K562 (cell line): ENCODE measurements at regions not wholly inside any gene's neighbourhood (a gene's known extent, or its start where the extent isn't known, plus 50 kb on each side); places are given as distances from the start of the nearest gene placed in this dataset.

Experiments used
- ATAC-seq: fragments of 200-7000 bp; cut with Tn5 transposase; 3 replicates; pipeline ENCODE4 v1.9.1; 2020; ENCODE audit warnings: moderate library complexity
- BruUV-seq: library from RNA; stranded (reverse); fragments of 400-500 nt; replicated peaks from 2 replicates; lab custom pipeline; 2021; lab: Mats Ljungman, UMichigan
- CTCF ChIA-PET: fragments of 300-600 bp; formaldehyde crosslinking; extraction: SDS; loops from one replicate; lab custom pipeline; 2021; ENCODE audit warnings: low intra/inter-chr PET ratio; lab: Yijun Ruan, JAX
- POLR2A ChIA-PET: fragments of 300-600, 350-650 bp; sonication (Branson Sonifier 250); formaldehyde crosslinking; extraction: SDS; loops from one replicate; lab custom pipeline; 2021; ENCODE audit warnings: antibody characterized with exemption, inconsistent platforms; lab: Yijun Ruan, JAX
- DNase-seq, 4 experiments: peaks; one replicate each; pipeline versions ENCODE4 v3.0.0 to v3.0.0-alpha.2; 2011 to 2018; ENCODE audit warnings: low spot score in 3 of 4, mixed read lengths in 3 of 4; ENCODE audit errors: extremely low read depth in 1 of 4
- FAIRE-seq: peaks from 2 replicates; lab custom pipeline; 2011; peaks lifted over from hg19 to GRCh38; lab: Jason Lieb, UNC
- H2AFZ ChIP-seq: 2 replicates; pipeline ENCODE4 v1.6.0; 2011; ENCODE audit warnings: low read depth, low read length, control low read depth, inconsistent platforms
- H3K27ac ChIP-seq: fragments of 200-600 bp; 3 replicates; pipeline ENCODE4 v1.8.0; 2011; ENCODE audit warnings: low read depth, mild to moderate bottlenecking, control low read depth, inconsistent platforms, low read length, moderate library complexity, mixed read lengths; ENCODE audit errors: extremely low read depth
- H3K27me3 ChIP-seq, 2 experiments: fragments of 300-600 bp in 1 of 2; 2 replicates in 1 of 2; 3 replicates in 1 of 2; pipeline versions ENCODE4 v1.6.0 to v1.8.0; 2011; ENCODE audit warnings: inconsistent platforms in 2 of 2, low read length in 2 of 2, mild to moderate bottlenecking in 1 of 2, mixed read lengths in 1 of 2, moderate library complexity in 1 of 2; ENCODE audit not compliant: control insufficient read depth in 2 of 2, insufficient read depth in 2 of 2
- H3K36me3 ChIP-seq: fragments of 300-600 bp; 3 replicates; pipeline ENCODE4 v1.8.0; 2011; ENCODE audit warnings: mild to moderate bottlenecking, low read length, inconsistent platforms; ENCODE audit not compliant: control insufficient read depth, insufficient read depth
- H3K4me1 ChIP-seq, 2 experiments: fragments of 200-600 bp in 1 of 2; replicated peaks in 1 of 2; 2 replicates in 1 of 2; 3 replicates in 1 of 2; pipeline versions ENCODE4 v1.5.1 to v1.8.0; 2011; ENCODE audit warnings: inconsistent platforms in 2 of 2, low read length in 2 of 2, mild to moderate bottlenecking in 1 of 2, mixed read lengths in 1 of 2, moderate library complexity in 1 of 2; ENCODE audit not compliant: control insufficient read depth in 2 of 2, insufficient read depth in 2 of 2
- H3K4me2 ChIP-seq: 2 replicates; pipeline ENCODE4 v1.6.1; 2011; ENCODE audit warnings: low read length, control low read depth, inconsistent platforms, mixed read lengths; ENCODE audit not compliant: insufficient read depth
- H3K4me3 ChIP-seq: fragments of 200-600 bp; sonication (generic), shearing (Covaris generic); 2 replicates; pipeline ENCODE4 v1.5.1; 2016; ENCODE audit warnings: control low read depth, inconsistent platforms
- H3K79me2 ChIP-seq: fragments of 200-600 bp; 3 replicates; pipeline ENCODE4 v1.8.0; 2011; ENCODE audit warnings: low read length, inconsistent platforms; ENCODE audit not compliant: control insufficient read depth, insufficient read depth
- H3K9ac ChIP-seq, 2 experiments: 2 replicates each; pipeline versions ENCODE4 v1.6.0 to v1.6.1; 2011; ENCODE audit warnings: low read depth in 2 of 2, low read length in 2 of 2, control low read depth in 1 of 2, inconsistent platforms in 1 of 2, mild to moderate bottlenecking in 1 of 2, mixed read lengths in 1 of 2; ENCODE audit not compliant: insufficient read depth in 1 of 2
- H3K9me1 ChIP-seq: one replicate; pipeline ENCODE4 v1.6.0; 2011; ENCODE audit warnings: inconsistent platforms, mild to moderate bottlenecking, low read length, moderate library complexity; ENCODE audit not compliant: control insufficient read depth, insufficient read depth
- H3K9me3 ChIP-seq: replicated peaks from 2 replicates; pipeline ENCODE4 v1.5.1; 2011; ENCODE audit warnings: low read depth, low read length, inconsistent platforms; ENCODE audit not compliant: control insufficient read depth, insufficient read depth
- H4K20me1 ChIP-seq: replicated peaks from 2 replicates; pipeline ENCODE4 v1.6.1; 2011; ENCODE audit warnings: low read length, inconsistent platforms, mixed read lengths; ENCODE audit not compliant: control insufficient read depth, insufficient read depth
- ATF6 ChIP-seq: sonication (generic); formaldehyde crosslinking; IDR thresholded peaks from 2 replicates; pipeline ENCODE4 v1.4.0; 2020; ENCODE audit warnings: mild to moderate bottlenecking, missing genetic modification reagents
- ELF4 ChIP-seq: fragments of 450-650 bp; formaldehyde crosslinking; IDR thresholded peaks from 2 replicates; pipeline ENCODE4 v1.4.0; 2022; ENCODE audit warnings: missing genetic modification characterization
- ELK3 ChIP-seq: fragments of 450-650 bp; formaldehyde crosslinking; IDR thresholded peaks from 2 replicates; pipeline ENCODE4 v1.4.0; 2020; ENCODE audit warnings: mild to moderate bottlenecking
- HNRNPK ChIP-seq: fragments of 200-400 bp; formaldehyde crosslinking; IDR thresholded peaks from one replicate; pipeline ENCODE4 v1.6.1; 2018; ENCODE audit warnings: mild to moderate bottlenecking, low read depth, low read length; ENCODE audit not compliant: poor library complexity, severe bottlenecking
- MBD1 ChIP-seq: fragments of 250-450 bp; sonication (Bioruptor Pico); IDR thresholded peaks from 2 replicates; pipeline ENCODE4 v1.8.0; 2022; ENCODE audit warnings: inconsistent platforms
- PHF8 ChIP-seq: fragments of 200-600 bp; sonication (generic); IDR thresholded peaks from 2 replicates; pipeline ENCODE4 v1.6.1; 2012; ENCODE audit warnings: mixed run types, mild to moderate bottlenecking, inconsistent platforms, low read length, moderate library complexity, borderline replicate concordance
- SMARCB1 ChIP-seq: IDR thresholded peaks from 2 replicates; pipeline ENCODE4 v1.6.1; 2011; ENCODE audit warnings: improper control_type of control experiment, low read depth; ENCODE audit not compliant: insufficient read length
- WGBS: fragments of 100-300 bp; shearing (Covaris generic); methylation state at CpG from one replicate; pipeline ENCODE4 v1.1.6; 2016; ENCODE audit warnings: low coverage, mixed read lengths; ENCODE audit not compliant: insufficient coverage; ENCODE audit errors: missing lambda C conversion rate; 5-methylcytosine and 5-hydroxymethylcytosine counted together
- in situ Hi-C: fragments of 300-500 bp; cut with MboI; formaldehyde crosslinking; loops from 4 replicates; pipeline ENCODE4 v1.15.0; 2018; ENCODE audit warnings: inconsistent platforms, mixed read lengths
- intact Hi-C: fragments of 100-400 bp; cut with micrococcal nuclease; formaldehyde crosslinking; loops from 2 replicates; pipeline ENCODE4 v1.14.2; 2022

GRCh38 chr2:171630089-171630770, 57.0 kb upstream of the DYNC1I2 start:
- Histone ChIP-seq H2AFZ (no peak overlapping the region), H3K4me2 (no peak overlapping the region), H3K27ac (no peak overlapping the region; the same call in 1 of the 3 replicates), H3K4me3 (no peak overlapping the region), H3K9me1 (no peaks in the 10 kb centered on the region), H3K27me3 (no peaks in the 10 kb centered on the region), H3K4me1 (peaks cover 0 to 2% of the 10 kb centered on the region in 2 experiments; a peak in 1 of 5 replicates), H3K9me3 (peaks cover 29% of the 10 kb centered on the region), H3K36me3 (no peaks in the 10 kb centered on the region), H3K79me2 (no peaks in the 10 kb centered on the region), H4K20me1 (no peaks in the 10 kb centered on the region), H3K9ac (no peak overlapping the region)
- BruUV-seq = no TSS peak
- 54% methylated on average over 3 of the region's 3 CpGs for WGBS
- ChIA-PET POLR2A (no interaction called here), CTCF (no interaction called here)
- TF ChIP-seq MBD1 = no peak
- no peak for TF ChIP-seq ELK3 (CRISPR knock-in tag)
- no peak for TF ChIP-seq SMARCB1
- TF ChIP-seq ELF4 (CRISPR knock-in tag) = no peak
- no peak for TF ChIP-seq ATF6 (CRISPR knock-in tag)
- no peak for TF ChIP-seq PHF8
- no peak for TF ChIP-seq HNRNPK
- no peak for ATAC-seq
- no peak for FAIRE-seq
- no peak for DNase-seq
- intact Hi-C loops = no loop called here
- in situ Hi-C loops = no loop called here
